Mesothelial cell of epicardium (in vitro differentiated cells): ENCODE measurements at regions not wholly inside any gene's neighbourhood (a gene's known extent, or its start where the extent isn't known, plus 50 kb on each side); places are given as distances from the start of the nearest gene placed in this dataset.

Source experiments
- DNase-seq, 2 experiments: peaks; one replicate each; pipeline ENCODE4 v3.0.0; 2021; ENCODE audit warnings: low spot score in 2 of 2; ENCODE audit not compliant: unreplicated experiment in 2 of 2
- H3K27ac Mint-ChIP-seq: 2 replicates; pipeline ENCODE4 v1.8.0; 2021; ENCODE audit warnings: mixed read lengths
- H3K27me3 Mint-ChIP-seq: 2 replicates; pipeline ENCODE4 v1.8.0; 2021; ENCODE audit warnings: low read depth, mixed read lengths
- H3K36me3 Mint-ChIP-seq: 2 replicates; pipeline ENCODE4 v1.8.0; 2021; ENCODE audit warnings: mixed read lengths
- H3K4me1 Mint-ChIP-seq: 2 replicates; pipeline ENCODE4 v1.8.0; 2021; ENCODE audit warnings: mixed read lengths
- H3K4me3 Mint-ChIP-seq: 2 replicates; pipeline ENCODE4 v1.8.0; 2021; ENCODE audit warnings: mild to moderate bottlenecking, moderate library complexity, mixed read lengths
- H3K9me3 Mint-ChIP-seq: 2 replicates; pipeline ENCODE4 v1.8.0; 2021; ENCODE audit warnings: mixed read lengths
- TF ChIP-seq, protein P1 (sequence below): fragments of 200-600 bp; sonication (generic); IDR thresholded peaks from one replicate; pipeline ENCODE4 v1.5.0; 2021; ENCODE audit warnings: antibody characterized with exemption; ENCODE audit not compliant: unreplicated experiment

DNA sequence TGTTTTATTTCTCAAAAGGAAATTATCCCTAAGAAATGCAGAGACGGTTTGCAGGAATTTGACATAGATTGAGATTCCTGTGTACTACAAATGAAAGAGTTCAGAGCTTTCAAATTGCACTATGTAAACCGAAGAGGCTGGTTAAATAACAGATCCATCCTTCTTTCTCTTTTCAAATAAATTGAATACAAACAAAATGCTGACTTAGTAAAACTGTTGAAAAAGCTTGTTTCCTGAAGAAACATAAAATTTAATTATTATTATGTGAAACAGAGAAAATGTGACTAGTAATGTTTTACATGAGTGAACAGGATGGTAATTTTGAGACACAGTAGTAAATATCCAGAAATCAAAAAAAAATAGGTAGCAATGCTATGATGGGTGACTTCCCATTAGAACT is 441.2 kb downstream of the LRRIQ3 start:
- H3K27ac Mint-ChIP-seq = no peak overlapping the region

DNA sequence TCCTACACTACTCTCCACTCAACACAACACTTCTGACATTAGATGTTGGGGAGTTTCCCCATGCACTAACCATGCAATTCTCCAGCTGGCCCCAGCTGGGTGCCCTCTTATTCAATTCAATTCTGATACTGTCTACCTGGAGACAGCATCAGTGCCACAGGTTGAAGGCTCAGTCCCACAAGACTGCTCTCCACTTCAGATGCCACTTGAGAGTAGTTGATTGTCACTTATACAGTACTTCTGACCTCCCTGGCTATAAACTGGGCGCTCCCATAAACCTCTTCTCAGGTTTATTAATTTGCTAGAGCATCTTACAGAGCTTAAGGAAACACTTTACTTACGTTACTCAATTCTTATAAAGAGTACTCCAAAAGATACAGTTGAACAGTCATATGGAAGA is 442.3 kb downstream of the LRRIQ3 start:
- TF ChIP-seq, protein P1, sequence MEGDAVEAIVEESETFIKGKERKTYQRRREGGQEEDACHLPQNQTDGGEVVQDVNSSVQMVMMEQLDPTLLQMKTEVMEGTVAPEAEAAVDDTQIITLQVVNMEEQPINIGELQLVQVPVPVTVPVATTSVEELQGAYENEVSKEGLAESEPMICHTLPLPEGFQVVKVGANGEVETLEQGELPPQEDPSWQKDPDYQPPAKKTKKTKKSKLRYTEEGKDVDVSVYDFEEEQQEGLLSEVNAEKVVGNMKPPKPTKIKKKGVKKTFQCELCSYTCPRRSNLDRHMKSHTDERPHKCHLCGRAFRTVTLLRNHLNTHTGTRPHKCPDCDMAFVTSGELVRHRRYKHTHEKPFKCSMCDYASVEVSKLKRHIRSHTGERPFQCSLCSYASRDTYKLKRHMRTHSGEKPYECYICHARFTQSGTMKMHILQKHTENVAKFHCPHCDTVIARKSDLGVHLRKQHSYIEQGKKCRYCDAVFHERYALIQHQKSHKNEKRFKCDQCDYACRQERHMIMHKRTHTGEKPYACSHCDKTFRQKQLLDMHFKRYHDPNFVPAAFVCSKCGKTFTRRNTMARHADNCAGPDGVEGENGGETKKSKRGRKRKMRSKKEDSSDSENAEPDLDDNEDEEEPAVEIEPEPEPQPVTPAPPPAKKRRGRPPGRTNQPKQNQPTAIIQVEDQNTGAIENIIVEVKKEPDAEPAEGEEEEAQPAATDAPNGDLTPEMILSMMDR = no peak

More for the DNA sequence above, 441.2 kb downstream of the LRRIQ3 start:
- H3K27me3 Mint-ChIP-seq = peaks cover 5% of the 10 kb centered on the region
- TF ChIP-seq, protein P1 = no peak
- no peaks in the 10 kb centered on the region for H3K4me1 Mint-ChIP-seq
- no peaks in the 10 kb centered on the region for H3K36me3 Mint-ChIP-seq
- H3K9me3 Mint-ChIP-seq = no peaks in the 10 kb centered on the region
- DNase-seq = no peak
- no peak overlapping the region for H3K4me3 Mint-ChIP-seq

DNA sequence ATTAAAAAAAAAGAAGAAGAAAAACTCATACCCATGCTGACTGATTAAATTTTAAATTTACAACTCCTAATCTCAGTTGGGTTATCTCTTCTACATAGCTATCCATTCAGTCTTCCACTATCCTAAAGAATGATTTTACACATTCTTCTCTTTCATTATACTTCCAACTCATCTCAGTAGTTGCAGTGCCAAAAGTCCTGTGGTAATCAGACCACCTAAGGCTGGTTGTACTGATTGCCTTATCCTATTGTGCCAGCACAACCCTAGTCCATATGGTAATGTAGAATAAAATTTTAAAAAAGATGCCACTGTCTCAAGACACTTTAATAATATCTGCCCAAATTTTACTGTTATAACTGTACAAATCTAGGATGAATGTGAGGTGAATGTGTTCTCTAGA is 448.0 kb downstream of the LRRIQ3 start:
- Mint-ChIP-seq H3K27me3 (peaks cover 2% of the 10 kb centered on the region), H3K27ac (no peak overlapping the region), H3K4me3 (no peak overlapping the region), H3K36me3 (no peaks in the 10 kb centered on the region), H3K4me1 (no peaks in the 10 kb centered on the region), H3K9me3 (peaks cover 5% of the 10 kb centered on the region)
- DNase-seq = no peak
- TF ChIP-seq, protein P1 = no peak

More for the DNA sequence above, 442.3 kb downstream of the LRRIQ3 start:
- Mint-ChIP-seq H3K36me3 (no peaks in the 10 kb centered on the region), H3K27ac (no peak overlapping the region), H3K4me1 (no peaks in the 10 kb centered on the region), H3K9me3 (no peaks in the 10 kb centered on the region), H3K27me3 (peaks cover 5% of the 10 kb centered on the region), H3K4me3 (no peak overlapping the region)
- DNase-seq = no peak

GRCh38 chr1:73744985-73745384 is 453.0 kb downstream of the LRRIQ3 start:
- Mint-ChIP-seq H3K4me1 (no peaks in the 10 kb centered on the region), H3K27ac (no peak overlapping the region), H3K36me3 (no peaks in the 10 kb centered on the region), H3K27me3 (no peaks in the 10 kb centered on the region), H3K4me3 (no peak overlapping the region), H3K9me3 (peaks cover 30% of the 10 kb centered on the region)
- TF ChIP-seq, protein P1 = no peak
- no peak for DNase-seq

GRCh38 chr1:73736125-73736524 is 461.9 kb downstream of the LRRIQ3 start:
- TF ChIP-seq, protein P1 = no peak
- H3K36me3 Mint-ChIP-seq = no peaks in the 10 kb centered on the region
- no peaks in the 10 kb centered on the region for H3K4me1 Mint-ChIP-seq

GRCh38 chr1:73727036-73727435 is 470.9 kb downstream of the LRRIQ3 start:
- TF ChIP-seq, protein P1 = no peak
- H3K4me1 Mint-ChIP-seq = no peaks in the 10 kb centered on the region
- no peaks in the 10 kb centered on the region for H3K27me3 Mint-ChIP-seq
- no peak overlapping the region for H3K4me3 Mint-ChIP-seq
- no peak overlapping the region for H3K27ac Mint-ChIP-seq
- DNase-seq = no peak
- H3K36me3 Mint-ChIP-seq = no peaks in the 10 kb centered on the region
- H3K9me3 Mint-ChIP-seq = no peaks in the 10 kb centered on the region

More at GRCh38 chr1:73736125-73736524, 461.9 kb downstream of the LRRIQ3 start:
- Mint-ChIP-seq H3K4me3 (no peak overlapping the region), H3K27me3 (no peaks in the 10 kb centered on the region), H3K27ac (no peak overlapping the region), H3K9me3 (no peaks in the 10 kb centered on the region)
- no peak for DNase-seq
